GM12874 (cell line): ENCODE measurements at regions not wholly inside any gene's neighbourhood (a gene's known extent, or its start where the extent isn't known, plus 50 kb on each side); places are given as distances from the start of the nearest gene placed in this dataset.

Source experiments
- CTCF ChIP-seq: IDR thresholded peaks from 2 replicates; pipeline ENCODE4 v1.5.1; 2011; ENCODE audit warnings: low read depth, mild to moderate bottlenecking, control low read depth, low read length, moderate library complexity; ENCODE audit not compliant: insufficient read depth

GRCh38 chr3:75180945-75181298 is 483.2 kb upstream of the FRG2C start:
- TF ChIP-seq CTCF = no peak

GRCh38 chr3:75188962-75189361 is 475.2 kb upstream of the FRG2C start:
- TF ChIP-seq CTCF = no peak

- peak; percentile 82 for TF ChIP-seq CTCF
These were observed 471.9 kb upstream of the FRG2C start for GRCh38 chr3:75192146-75192616.

GRCh38 chr3:75193797-75194196 is 470.3 kb upstream of the FRG2C start:
- TF ChIP-seq CTCF = no peak

- no peak for TF ChIP-seq CTCF
These were observed 445.6 kb upstream of the FRG2C start for GRCh38 chr3:75218577-75218976.

GRCh38 chr3:75220932-75221331 is 443.2 kb upstream of the FRG2C start:
- no peak for TF ChIP-seq CTCF

GRCh38 chr3:75224412-75224811 is 439.7 kb upstream of the FRG2C start:
- TF ChIP-seq CTCF = no peak

- no peak for TF ChIP-seq CTCF
These were observed 431.9 kb upstream of the FRG2C start for GRCh38 chr3:75232216-75232615.
